ENCODE measurements at regions not wholly inside any gene's neighbourhood (a gene's known extent, or its start where the extent isn't known, plus 50 kb on each side); places are given as distances from the start of the nearest gene placed in this dataset.

DNA sequence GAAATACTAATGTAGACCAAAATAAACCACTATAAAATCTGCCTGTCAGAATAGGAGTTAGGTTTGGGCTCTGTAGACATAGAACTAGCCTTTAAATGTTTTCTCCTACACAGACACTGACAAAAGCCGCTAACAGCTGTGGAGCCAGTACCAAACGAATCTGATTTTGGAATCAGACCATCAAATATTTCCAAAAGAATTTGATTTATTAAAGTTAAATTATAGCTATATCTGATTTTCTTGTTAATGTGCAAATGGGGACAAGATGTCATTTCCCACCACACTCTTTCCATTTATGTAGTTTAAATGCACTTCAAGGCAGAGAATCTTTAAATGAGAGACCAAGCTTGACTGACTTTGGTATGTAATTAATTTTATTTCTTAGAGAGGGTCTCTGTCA, 343.4 kb upstream of the FIGN start:
- no peak for TF ChIP-seq CTCF (IDR thresholded peaks at IDR 0.05)
- no peaks in the 10 kb centered on the region for H3K27me3 ChIP-seq (ENCODE audit: insufficient read depth in 3 of 3, low read length in 2 of 3)
- DNase-seq = no peak
- intact Hi-C loops (cut with DNase I) = no loop called here
- no peaks in the 10 kb centered on the region for H3K4me1 ChIP-seq
- no peak overlapping the region for H3K4me3 ChIP-seq
- H3K36me3 ChIP-seq (ENCODE audit: insufficient read depth in 1 of 2, low read depth in 1 of 2) = no peaks in the 10 kb centered on the region
- WGBS, 3 donors = 51 to 55% (median 54%) methylated on average over 2 of the region's 2 CpGs
- H3K27ac ChIP-seq = no peak overlapping the region
- ATAC-seq = no peak
- H3K9me3 ChIP-seq = no peaks in the 10 kb centered on the region

DNA sequence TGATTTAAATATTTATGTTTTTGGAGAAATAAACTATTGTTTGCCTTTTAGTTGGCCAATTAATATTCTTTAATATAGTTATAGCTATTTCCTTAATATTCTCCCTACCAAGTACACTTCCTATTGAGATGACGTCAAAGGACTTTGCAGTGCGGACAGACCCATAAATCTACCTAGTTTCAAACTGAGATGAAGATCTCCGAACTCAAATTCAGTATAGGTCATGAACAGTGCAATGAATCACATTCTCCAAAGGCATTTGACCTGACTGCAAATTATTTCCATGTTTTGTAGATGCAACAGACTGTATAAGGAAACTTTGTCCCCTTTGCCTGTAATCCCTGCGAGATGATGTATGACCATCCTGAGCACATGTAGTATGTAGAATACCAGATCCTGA, 342.6 kb upstream of the FIGN start:
- 61 to 67% (median 63%) methylated on average over 4 of the region's 4 CpGs for WGBS, 3 donors
- ATAC-seq = no peak
- Histone ChIP-seq H3K27me3 (ENCODE audit: insufficient read depth in 3 of 3, low read length in 2 of 3) (no peaks in the 10 kb centered on the region), H3K27ac (no peak overlapping the region), H3K9me3 (no peaks in the 10 kb centered on the region), H3K4me3 (no peak overlapping the region), H3K36me3 (ENCODE audit: insufficient read depth in 1 of 2, low read depth in 1 of 2) (no peaks in the 10 kb centered on the region), H3K4me1 (no peaks in the 10 kb centered on the region)
- intact Hi-C loops (cut with DNase I) = no loop called here
- DNase-seq = no peak
- TF ChIP-seq CTCF (IDR thresholded peaks at IDR 0.05) = no peak

DNA sequence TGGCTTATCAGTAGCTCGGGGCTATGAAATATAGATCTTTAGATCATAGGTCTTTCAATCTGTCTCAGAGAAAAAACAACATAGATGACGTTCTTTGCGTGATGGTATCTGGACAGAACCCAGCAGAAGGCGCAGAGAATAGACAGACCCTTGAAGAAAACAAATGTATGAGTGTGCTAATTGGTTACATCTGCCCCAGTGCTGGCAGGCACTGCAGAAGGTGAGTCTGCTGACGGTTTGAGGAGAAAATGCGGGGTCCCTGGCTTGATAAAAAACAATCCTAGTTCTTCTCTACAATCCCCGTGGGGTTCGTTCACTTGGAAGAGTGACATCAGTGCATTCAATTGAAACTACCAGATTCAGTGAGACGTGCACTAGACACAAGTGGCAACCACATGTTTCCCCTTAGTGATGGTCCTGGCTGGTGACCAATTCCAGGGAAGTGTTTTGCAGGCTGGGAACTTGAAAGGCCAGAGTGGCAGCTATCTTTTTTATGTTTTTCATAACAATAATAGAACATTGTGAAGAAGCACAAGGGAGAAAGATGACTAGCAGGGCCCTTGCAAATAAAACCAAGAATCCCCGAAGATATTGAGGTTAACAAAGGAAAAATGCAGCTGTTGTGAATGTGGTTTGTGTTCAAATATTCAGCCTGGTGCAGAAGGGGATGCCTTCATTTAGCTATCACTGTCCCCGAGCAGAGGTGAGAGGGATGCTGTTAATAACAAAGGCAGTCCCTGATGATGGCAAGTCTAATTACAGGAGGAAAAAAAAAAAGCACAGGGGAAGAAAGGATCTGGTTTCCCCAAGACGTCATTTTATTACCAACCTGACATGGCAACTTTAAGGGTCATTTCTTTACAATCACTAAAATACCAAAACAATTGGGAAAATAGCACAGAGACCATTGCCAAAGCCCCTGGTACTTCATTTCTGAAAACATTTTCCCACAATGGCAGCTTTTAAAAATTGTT, 337.6 kb upstream of the FIGN start:
- H3K4me1 ChIP-seq = no peaks in the 10 kb centered on the region
- WGBS, 3 donors = 46 to 47% (median 47%) methylated on average over 12 of the region's 12 CpGs
- H3K9me3 ChIP-seq = no peaks in the 10 kb centered on the region
- intact Hi-C loops (cut with DNase I) = no loop called here
- no peak overlapping the region for H3K27ac ChIP-seq
- TF ChIP-seq CTCF (IDR thresholded peaks at IDR 0.05) = no peak
- ATAC-seq = no peak
- H3K27me3 ChIP-seq (ENCODE audit: insufficient read depth in 3 of 3, low read length in 2 of 3) = no peaks in the 10 kb centered on the region
- no peak overlapping the region for H3K4me3 ChIP-seq
- no peaks in the 10 kb centered on the region for H3K36me3 ChIP-seq (ENCODE audit: insufficient read depth in 1 of 2, low read depth in 1 of 2)
- no peak for DNase-seq

- intact Hi-C loops (cut with DNase I) = loop anchor here in 1 of 2 donors (10.0 kb wide), 1 partner anchor 725 kb away; no protein-coding TSS in a partner anchor
- H3K27ac ChIP-seq = no peak overlapping the region
- no peak for ATAC-seq
- DNase-seq = no peak
- no peaks in the 10 kb centered on the region for H3K36me3 ChIP-seq (ENCODE audit: insufficient read depth in 1 of 2, low read depth in 1 of 2)
- TF ChIP-seq CTCF (IDR thresholded peaks at IDR 0.05) = no peak
- H3K27me3 ChIP-seq (ENCODE audit: insufficient read depth in 3 of 3, low read length in 2 of 3) = no peaks in the 10 kb centered on the region
- H3K9me3 ChIP-seq = no peaks in the 10 kb centered on the region
- H3K4me3 ChIP-seq = no peak overlapping the region
- H3K4me1 ChIP-seq = no peaks in the 10 kb centered on the region
- WGBS, 3 donors = 71 to 93% (median 78%) methylated on average over 1 of the region's 1 CpG
Observed at GRCh38 chr2:164069540-164069939, 333.7 kb upstream of the FIGN start.

All from psoas muscle (tissue), 7 donors.